HFFc6 (cell line): ENCODE measurements at regions not wholly inside any gene's neighbourhood (a gene's known extent, or its start where the extent isn't known, plus 50 kb on each side); places are given as distances from the start of the nearest gene placed in this dataset.

Experiments used
- DNase-seq: peaks from one replicate; pipeline ENCODE4 v3.0.0-alpha.2; 2018
- H3K27ac Mint-ChIP-seq: 2 replicates; pipeline ENCODE4 v1.8.0; 2020; ENCODE audit warnings: mild to moderate bottlenecking, mixed read lengths
- H3K27me3 Mint-ChIP-seq: 2 replicates; pipeline ENCODE4 v1.8.0; 2021; ENCODE audit warnings: mild to moderate bottlenecking, moderate library complexity, mixed read lengths; ENCODE audit not compliant: insufficient read depth
- H3K36me3 Mint-ChIP-seq: 2 replicates; pipeline ENCODE4 v1.8.0; 2021; ENCODE audit warnings: low read depth, mixed read lengths
- H3K4me1 Mint-ChIP-seq: 2 replicates; pipeline ENCODE4 v1.8.0; 2020; ENCODE audit warnings: low read depth, mixed read lengths
- H3K4me3 Mint-ChIP-seq: 2 replicates; pipeline ENCODE4 v1.8.0; 2020; ENCODE audit warnings: mild to moderate bottlenecking, moderate library complexity, mixed read lengths
- H3K9me3 Mint-ChIP-seq: 2 replicates; pipeline ENCODE4 v1.8.0; 2020; ENCODE audit warnings: mild to moderate bottlenecking, mixed read lengths
- TF ChIP-seq, protein P1 (sequence below): fragments of 200-600 bp; sonication (generic); IDR thresholded peaks from 2 replicates; pipeline ENCODE4 v1.5.0; 2021; ENCODE audit warnings: antibody characterized with exemption, mild to moderate bottlenecking

DNA sequence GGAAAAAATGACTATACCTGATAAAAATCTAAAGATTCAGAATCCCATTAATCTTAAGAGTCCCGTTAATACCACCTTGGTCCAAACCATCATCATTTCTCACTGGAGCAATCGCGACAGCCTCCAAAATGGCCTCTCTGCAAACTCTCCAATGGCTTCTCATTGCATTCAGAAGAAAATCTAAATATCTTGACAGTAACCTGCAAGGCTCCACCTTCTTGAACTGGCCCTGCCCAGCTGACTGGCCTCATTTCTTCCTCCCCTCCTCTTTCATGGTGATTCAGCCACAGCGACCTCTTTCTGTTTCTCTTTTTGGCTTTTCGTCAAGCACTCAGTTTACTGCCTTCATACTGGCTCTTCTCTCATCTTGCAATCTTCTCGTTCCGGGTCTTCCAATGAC lies 56.2 kb upstream of the GPRIN3 start:
- H3K4me3 Mint-ChIP-seq: no peak overlapping the region; the same call in 1 of the 2 replicates
- DNase-seq: no peak
- H3K27me3 Mint-ChIP-seq: peaks cover 12% of the 10 kb centered on the region
- no peaks in the 10 kb centered on the region for H3K36me3 Mint-ChIP-seq
- TF ChIP-seq, protein P1, sequence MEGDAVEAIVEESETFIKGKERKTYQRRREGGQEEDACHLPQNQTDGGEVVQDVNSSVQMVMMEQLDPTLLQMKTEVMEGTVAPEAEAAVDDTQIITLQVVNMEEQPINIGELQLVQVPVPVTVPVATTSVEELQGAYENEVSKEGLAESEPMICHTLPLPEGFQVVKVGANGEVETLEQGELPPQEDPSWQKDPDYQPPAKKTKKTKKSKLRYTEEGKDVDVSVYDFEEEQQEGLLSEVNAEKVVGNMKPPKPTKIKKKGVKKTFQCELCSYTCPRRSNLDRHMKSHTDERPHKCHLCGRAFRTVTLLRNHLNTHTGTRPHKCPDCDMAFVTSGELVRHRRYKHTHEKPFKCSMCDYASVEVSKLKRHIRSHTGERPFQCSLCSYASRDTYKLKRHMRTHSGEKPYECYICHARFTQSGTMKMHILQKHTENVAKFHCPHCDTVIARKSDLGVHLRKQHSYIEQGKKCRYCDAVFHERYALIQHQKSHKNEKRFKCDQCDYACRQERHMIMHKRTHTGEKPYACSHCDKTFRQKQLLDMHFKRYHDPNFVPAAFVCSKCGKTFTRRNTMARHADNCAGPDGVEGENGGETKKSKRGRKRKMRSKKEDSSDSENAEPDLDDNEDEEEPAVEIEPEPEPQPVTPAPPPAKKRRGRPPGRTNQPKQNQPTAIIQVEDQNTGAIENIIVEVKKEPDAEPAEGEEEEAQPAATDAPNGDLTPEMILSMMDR: no peak
- no peaks in the 10 kb centered on the region for H3K9me3 Mint-ChIP-seq
- H3K4me1 Mint-ChIP-seq: peaks cover 3% of the 10 kb centered on the region; the same call in 1 of the 2 replicates
- no peak overlapping the region for H3K27ac Mint-ChIP-seq

GRCh38 chr4:89358935-89359638 lies 51.5 kb upstream of the GPRIN3 start:
- Mint-ChIP-seq H3K36me3 (no peaks in the 10 kb centered on the region), H3K27me3 (peaks cover 24% of the 10 kb centered on the region), H3K4me1 (peaks cover 5% of the 10 kb centered on the region; the same call in 1 of the 2 replicates), H3K27ac (no peak overlapping the region), H3K4me3 (no peak overlapping the region), H3K9me3 (no peaks in the 10 kb centered on the region)
- TF ChIP-seq, protein P1: no peak
- no peak for DNase-seq

- no peak overlapping the region for H3K27ac Mint-ChIP-seq
- H3K36me3 Mint-ChIP-seq: no peaks in the 10 kb centered on the region
- H3K27me3 Mint-ChIP-seq: peaks cover 24% of the 10 kb centered on the region
- TF ChIP-seq, protein P1: no peak
- no peak for DNase-seq
- H3K4me1 Mint-ChIP-seq: peaks cover 5% of the 10 kb centered on the region; the same call in 1 of the 2 replicates
- no peaks in the 10 kb centered on the region for H3K9me3 Mint-ChIP-seq
- no peak overlapping the region for H3K4me3 Mint-ChIP-seq
These were observed 50.2 kb upstream of the GPRIN3 start for GRCh38 chr4:89357787-89358186.
